ENCODE measurements at regions not wholly inside any gene's neighbourhood (a gene's known extent, or its start where the extent isn't known, plus 50 kb on each side); places are given as distances from the start of the nearest gene placed in this dataset.

GRCh38 chr4:94011190-94011589, 182.6 kb downstream of the ATOH1 start:
- intact Hi-C loops (cut with DNase I) = no loop called here
- ATAC-seq (no peak), DNase-seq (no peak)
- H3K27ac ChIP-seq = no peak overlapping the region
- no peaks in the 10 kb centered on the region for H3K27me3 ChIP-seq
- 51 to 57% methylated on average over 2 of the region's 2 CpGs for WGBS, 2 donors
- no peaks in the 10 kb centered on the region for H3K36me3 ChIP-seq
- peaks cover 0 to 5% (median 0%) of the 10 kb centered on the region in 9 donors for H3K4me1 ChIP-seq
- peaks cover 0 to 1% (median 0%) of the 10 kb centered on the region in 11 donors for H3K9me3 ChIP-seq
- H3K4me3 ChIP-seq = no peak overlapping the region
- no peak for TF ChIP-seq CTCF (IDR thresholded peaks at IDR 0.05)

DNA sequence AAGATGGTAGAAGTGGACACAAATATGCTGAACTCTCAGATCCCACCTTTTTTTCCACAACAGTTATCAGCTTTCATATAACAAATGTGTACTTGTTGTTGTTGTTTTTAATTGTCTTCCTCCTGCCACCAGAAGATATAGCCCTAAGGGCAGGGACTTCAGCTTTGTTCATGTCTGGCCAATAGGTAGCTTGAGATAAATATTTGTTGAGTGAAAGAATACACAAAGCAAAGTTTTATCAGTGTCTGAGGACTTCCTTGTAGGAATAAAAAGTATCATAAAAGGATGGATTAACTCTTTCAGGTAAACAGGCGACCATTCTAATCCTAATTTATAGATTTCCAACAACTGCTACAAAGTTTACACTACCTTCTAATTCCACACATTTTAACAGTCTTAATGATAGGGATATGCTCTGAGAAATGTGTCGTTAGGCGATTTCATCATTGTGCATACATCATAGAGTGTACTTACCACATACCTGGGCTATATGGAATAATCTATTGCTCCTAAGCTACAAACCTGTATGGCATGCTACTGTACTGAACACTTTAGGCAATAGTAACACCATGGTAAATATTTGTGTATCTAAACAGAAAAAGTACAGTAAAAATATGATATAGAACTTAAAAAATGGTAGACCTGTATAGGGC, 186.1 kb downstream of the ATOH1 start:
- no peak overlapping the region for H3K4me3 ChIP-seq
- no peak for TF ChIP-seq CTCF (IDR thresholded peaks at IDR 0.05)
- 79 to 87% methylated on average over 3 of the region's 3 CpGs for WGBS, 2 donors
- DNase-seq (no peak), ATAC-seq (no peak)
- no peaks in the 10 kb centered on the region for H3K36me3 ChIP-seq
- H3K27me3 ChIP-seq = no peaks in the 10 kb centered on the region
- H3K9me3 ChIP-seq = peaks cover 0 to 10% (median 0%) of the 10 kb centered on the region in 11 donors
- H3K27ac ChIP-seq = no peak overlapping the region
- H3K4me1 ChIP-seq = no peaks in the 10 kb centered on the region
- intact Hi-C loops (cut with DNase I) = no loop called here

DNA sequence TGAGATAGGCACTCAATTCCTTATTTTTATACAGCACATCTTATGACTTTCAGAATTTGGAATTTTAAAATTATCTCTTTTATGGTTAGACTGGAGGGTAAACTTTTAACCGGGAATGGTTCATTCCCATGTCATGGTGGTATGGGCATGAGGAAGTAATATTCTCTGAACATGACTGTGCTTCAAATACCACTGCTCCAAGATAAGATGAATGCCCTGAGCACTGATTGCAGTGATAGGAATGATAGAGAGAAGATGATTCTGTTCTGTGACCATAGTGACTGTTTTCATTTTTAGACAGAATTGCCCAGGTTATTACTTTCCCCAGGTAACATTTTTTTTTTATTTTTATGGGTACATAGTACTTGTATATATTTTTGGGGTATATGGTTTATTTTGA, 187.4 kb downstream of the ATOH1 start:
- H3K4me3 ChIP-seq = no peak overlapping the region
- ATAC-seq (no peak), DNase-seq (no peak)
- no peaks in the 10 kb centered on the region for H3K27me3 ChIP-seq
- peaks cover 0 to 10% (median 0%) of the 10 kb centered on the region in 11 donors for H3K9me3 ChIP-seq
- TF ChIP-seq CTCF (IDR thresholded peaks at IDR 0.05) = no peak
- no peaks in the 10 kb centered on the region for H3K36me3 ChIP-seq
- H3K27ac ChIP-seq = no peak overlapping the region
- intact Hi-C loops (cut with DNase I) = no loop called here
- no peaks in the 10 kb centered on the region for H3K4me1 ChIP-seq
- WGBS, 2 donors = 90% methylated on average over 1 of the region's 1 CpG

- ATAC-seq = no peak
- TF ChIP-seq CTCF (IDR thresholded peaks at IDR 0.05) = no peak
- WGBS, 2 donors = 27 to 28% methylated on average over 2 of the region's 2 CpGs
- Histone ChIP-seq H3K4me3 (no peak overlapping the region), H3K9me3 (peaks cover 0 to 2% (median 0%) of the 10 kb centered on the region in 11 donors), H3K27ac (no peak overlapping the region), H3K4me1 (no peaks in the 10 kb centered on the region), H3K27me3 (peaks cover 0 to 3% (median 0%) of the 10 kb centered on the region in 7 donors), H3K36me3 (no peaks in the 10 kb centered on the region)
- DNase-seq = no peak
- intact Hi-C loops (cut with DNase I) = no loop called here
Observed at GRCh38 chr4:94032754-94033153, 174.9 kb upstream of the SMARCAD1 start.
